LNCAP (cell line): ENCODE measurements at regions not wholly inside any gene's neighbourhood (a gene's known extent, or its start where the extent isn't known, plus 50 kb on each side); places are given as distances from the start of the nearest gene placed in this dataset.

Experiments
- TF ChIP-seq, protein P1 (sequence below): fragments of 450-650 bp; IDR thresholded peaks from 2 replicates; pipeline ENCODE4 v1.5.1; 2017; ENCODE audit warnings: mild to moderate bottlenecking

DNA sequence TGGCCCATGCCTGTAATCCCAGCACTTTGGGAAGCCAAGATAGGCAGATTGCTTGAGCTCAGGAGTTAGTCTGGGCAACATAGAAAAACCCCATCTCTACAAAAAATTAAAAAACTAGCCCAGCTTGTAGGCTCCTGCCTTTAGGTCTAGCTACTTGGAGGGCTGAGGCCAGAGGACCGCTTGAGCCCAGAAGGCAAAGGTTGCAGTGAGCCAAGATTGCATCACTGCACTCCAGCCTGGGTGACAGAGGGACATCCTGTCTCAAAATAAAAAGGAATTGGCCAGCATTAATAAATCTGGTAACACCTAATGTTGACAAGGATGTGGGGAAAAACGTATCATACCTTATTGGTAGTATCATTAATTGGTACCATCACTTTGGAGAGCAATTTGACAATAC, 396.2 kb downstream of the PLPP3 start:
- TF ChIP-seq, protein P1, sequence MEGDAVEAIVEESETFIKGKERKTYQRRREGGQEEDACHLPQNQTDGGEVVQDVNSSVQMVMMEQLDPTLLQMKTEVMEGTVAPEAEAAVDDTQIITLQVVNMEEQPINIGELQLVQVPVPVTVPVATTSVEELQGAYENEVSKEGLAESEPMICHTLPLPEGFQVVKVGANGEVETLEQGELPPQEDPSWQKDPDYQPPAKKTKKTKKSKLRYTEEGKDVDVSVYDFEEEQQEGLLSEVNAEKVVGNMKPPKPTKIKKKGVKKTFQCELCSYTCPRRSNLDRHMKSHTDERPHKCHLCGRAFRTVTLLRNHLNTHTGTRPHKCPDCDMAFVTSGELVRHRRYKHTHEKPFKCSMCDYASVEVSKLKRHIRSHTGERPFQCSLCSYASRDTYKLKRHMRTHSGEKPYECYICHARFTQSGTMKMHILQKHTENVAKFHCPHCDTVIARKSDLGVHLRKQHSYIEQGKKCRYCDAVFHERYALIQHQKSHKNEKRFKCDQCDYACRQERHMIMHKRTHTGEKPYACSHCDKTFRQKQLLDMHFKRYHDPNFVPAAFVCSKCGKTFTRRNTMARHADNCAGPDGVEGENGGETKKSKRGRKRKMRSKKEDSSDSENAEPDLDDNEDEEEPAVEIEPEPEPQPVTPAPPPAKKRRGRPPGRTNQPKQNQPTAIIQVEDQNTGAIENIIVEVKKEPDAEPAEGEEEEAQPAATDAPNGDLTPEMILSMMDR = no peak

DNA sequence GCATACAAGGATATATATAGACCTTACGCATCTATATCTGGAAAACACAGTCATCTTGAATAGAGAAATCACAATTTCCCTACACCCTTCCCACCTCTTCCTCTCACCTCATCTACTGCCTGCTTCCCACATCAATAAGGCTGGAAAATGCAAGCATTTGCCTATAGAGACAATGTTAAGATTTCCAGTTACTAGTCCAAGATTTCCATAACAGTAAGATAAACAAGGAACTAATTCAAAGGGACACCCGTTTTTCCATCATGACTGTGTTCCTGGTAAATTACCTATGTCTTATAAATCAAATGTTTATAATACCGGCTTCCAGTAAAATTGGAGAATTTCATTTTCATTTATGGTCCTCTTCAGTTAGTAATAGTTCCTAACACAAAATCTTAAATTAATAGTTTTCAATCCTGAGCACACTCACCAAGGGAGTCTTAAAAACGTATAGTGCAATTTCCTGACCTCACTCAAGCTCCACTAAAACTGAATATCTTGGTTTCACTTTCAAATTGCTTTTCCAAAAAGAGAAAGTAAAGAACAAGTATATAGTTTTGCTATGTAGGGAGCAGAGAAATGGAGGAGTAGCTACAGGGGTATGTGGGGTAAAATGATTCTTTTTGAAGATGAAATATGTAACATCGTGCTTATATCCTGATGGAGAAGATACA, 398.7 kb downstream of the PLPP3 start:
- TF ChIP-seq, protein P1 = no peak

DNA sequence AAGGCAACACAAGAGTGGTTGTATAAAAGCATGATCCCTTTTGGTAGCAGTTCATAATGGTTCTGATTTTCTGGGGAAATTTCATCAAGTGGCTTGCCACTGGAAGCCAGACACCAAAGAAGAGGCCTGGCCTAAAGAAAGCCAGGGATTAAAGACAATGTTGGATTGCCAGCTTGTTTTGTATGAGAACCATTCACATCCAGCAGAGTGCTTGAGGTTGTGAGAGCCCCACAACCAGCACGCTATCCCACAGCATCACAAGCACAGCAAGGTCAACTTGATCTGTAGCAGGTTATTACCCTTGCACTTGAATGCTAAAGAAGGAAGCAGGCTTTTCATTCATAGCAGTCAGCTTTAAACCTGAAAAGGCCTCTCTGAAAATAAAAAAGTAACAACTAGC, 399.8 kb downstream of the PLPP3 start:
- TF ChIP-seq, protein P1 = no peak

DNA sequence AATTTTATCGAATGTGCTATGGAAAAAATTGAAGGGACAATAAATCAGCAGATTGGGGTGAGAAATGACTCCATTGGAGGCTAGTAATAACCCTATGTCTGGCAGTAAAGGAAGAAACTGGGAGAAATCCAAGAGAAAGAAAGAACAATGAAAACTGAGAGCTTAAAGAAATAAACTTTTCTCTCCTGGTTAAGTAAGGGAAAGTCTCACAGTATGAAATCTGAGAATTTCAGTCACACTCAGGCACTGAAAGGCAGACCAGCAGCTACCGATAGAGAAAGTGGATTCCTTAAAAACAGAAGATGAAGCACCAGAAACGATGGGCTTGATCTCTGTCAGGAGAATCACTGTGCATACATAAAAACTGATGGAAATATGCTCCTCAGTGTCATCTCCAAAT, 404.2 kb downstream of the PLPP3 start:
- TF ChIP-seq, protein P1 = no peak

DNA sequence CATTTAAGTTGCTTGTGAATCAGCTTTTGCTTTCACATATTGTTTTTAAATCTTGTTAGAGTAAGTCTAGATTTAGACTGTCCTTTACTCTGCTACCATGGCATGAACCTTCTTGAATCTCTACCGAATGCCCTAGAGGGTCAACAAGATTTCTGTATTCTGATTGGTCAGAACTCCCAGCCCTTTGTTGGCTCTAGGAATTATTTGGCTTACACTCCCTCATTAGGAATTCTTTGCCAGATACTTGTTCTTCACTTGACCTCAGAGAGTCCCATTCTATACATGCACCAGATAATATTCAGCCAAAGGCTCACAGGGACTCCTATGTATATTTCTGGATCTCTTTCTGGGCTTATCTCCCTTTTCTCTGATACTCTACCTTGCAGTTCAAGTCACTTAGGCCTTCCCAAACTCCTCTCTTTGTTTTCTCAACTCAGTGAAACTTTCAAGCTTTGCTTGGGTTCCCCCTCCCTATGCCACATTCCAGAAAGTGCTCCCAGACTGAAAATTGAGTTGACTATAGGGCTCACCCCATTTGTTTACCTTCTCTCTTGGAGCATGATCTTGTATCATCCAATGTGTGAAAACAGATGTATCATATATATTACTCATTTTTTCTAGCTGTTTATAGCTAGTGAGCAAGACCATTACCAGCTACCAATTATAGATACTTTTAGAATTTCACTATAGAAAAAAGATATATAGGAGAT, 405.0 kb downstream of the PLPP3 start:
- TF ChIP-seq, protein P1 = no peak

DNA sequence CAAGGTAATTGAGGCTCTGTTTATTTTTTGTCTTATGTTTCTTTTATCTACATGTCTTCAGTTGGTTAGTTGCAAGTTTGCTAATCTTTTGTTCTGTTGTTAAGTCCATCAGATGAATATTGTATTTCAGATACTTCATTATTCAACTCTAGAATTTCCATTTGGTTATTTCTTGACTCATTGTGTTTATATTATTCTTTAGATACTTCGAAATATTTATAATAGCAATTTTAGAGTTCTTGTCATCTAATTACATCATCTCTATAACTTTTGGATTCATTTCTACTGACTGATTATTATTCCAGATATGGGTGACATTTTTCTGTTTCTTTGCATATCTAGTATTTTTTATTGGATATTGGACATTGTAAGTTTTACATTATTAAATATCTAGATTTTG, 405.6 kb downstream of the PLPP3 start:
- TF ChIP-seq, protein P1 = no peak

DNA sequence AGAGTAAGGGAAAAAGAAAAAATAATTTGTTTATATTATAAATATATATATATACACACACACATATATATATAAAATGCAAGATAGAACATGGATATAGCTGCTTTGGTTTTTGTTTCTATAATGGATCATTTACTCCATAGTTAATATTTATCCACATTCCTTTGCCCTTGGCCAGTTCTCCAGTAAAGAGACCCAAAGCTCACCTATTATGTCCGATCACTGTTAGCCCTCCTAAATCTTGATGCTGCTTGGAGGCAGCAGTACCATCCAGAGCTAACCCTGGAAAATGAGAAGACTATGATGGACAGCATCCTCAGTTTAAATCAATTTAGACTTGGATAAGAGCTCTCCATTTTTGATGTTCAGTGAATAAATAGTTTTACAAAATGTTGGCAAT, 407.7 kb downstream of the PLPP3 start:
- TF ChIP-seq, protein P1 = no peak
